GM19463 (cell line): ENCODE measurements at regions not wholly inside any gene's neighbourhood (a gene's known extent, or its start where the extent isn't known, plus 50 kb on each side); places are given as distances from the start of the nearest gene placed in this dataset.

Source experiments
- ATAC-seq: cut with Tn5 transposase; IDR thresholded peaks from one replicate; pipeline ENCODE4 v1.9.1; 2021; ENCODE audit warnings: mild to moderate bottlenecking, moderate library complexity; ENCODE audit not compliant: unreplicated experiment

DNA sequence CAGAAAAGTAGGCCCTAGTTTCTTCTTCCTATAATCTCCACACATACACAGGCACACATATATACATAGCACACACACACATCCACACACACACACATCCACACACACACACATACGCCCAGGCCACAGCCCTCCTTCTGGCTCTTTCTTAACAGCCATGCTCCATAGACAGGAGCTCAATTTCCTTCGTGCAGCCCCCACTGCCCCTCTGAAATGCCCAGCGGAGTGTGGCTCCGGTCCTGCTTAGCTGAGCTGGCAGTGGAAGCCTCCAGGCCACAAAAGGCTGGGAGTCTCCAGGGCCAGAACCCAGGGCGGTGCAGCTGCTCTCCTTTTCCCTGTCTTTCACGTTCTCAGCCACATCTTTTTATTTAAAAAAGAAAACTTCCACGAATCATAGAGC is 282.9 kb upstream of the IGFBP3 start:
- no peak for ATAC-seq

DNA sequence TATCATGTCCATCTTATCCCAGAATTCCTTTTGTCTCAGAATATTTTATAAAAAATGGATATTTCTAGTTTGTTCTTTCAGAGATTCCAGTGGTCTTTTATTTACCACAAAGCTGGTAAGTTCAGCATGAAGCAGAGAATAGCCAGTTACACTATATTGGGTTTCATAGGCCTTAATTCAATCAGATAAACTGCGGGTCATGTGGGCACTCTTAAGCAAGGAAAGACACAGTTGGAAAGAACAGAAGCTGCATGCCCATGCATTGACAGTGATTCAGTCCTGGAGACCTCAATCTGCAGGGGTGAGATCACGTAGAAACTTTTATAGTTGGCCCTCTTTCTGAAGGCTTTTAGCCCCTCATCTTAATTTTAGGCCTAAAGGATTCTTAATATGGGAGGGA is 281.3 kb upstream of the IGFBP3 start:
- ATAC-seq: no peak

DNA sequence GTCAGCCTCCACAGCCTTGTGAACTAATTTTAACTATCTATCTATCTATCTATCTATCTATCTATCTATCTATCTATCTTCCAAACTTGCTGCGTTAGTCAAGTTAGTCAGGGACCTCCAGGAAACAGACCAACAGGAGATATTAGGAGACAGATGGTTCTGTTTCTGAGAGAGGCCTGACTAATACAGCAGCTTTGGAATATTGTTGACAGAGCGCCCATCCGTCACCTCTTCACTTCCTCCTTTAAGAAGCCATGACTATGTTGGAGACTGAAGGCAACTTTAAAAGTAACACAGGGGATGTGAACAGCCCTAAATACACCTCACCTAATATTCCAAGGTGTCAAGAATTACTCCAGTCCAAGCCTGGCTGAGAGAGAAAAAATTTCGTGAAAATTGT is 280.9 kb upstream of the IGFBP3 start:
- ATAC-seq: no peak

- ATAC-seq: no peak
These were observed 277.6 kb upstream of the IGFBP3 start for GRCh38 chr7:46198701-46199100.

GRCh38 chr7:46197785-46198540 is 276.9 kb upstream of the IGFBP3 start:
- ATAC-seq: no peak

DNA sequence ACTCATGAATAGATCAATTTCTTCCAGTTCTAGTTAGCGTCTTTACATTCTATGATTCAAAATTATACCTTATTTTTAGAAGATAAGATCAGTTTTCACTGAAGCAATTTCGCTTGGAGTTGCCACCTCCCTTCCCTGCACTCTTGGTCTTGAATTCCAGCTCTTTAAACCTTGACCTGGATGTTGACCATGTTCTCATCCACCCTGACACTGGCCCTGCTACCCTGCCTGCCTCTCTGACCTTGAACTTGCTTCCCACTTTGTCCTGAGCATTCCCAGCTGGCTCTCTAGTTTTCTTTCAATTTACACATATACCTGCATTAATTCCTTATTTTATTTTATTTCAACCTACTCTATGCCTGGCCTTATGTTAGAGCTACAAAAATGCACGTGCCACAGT is 274.9 kb upstream of the IGFBP3 start:
- no peak for ATAC-seq

GRCh38 chr7:46192271-46192670 is 271.2 kb upstream of the IGFBP3 start:
- ATAC-seq: no peak

DNA sequence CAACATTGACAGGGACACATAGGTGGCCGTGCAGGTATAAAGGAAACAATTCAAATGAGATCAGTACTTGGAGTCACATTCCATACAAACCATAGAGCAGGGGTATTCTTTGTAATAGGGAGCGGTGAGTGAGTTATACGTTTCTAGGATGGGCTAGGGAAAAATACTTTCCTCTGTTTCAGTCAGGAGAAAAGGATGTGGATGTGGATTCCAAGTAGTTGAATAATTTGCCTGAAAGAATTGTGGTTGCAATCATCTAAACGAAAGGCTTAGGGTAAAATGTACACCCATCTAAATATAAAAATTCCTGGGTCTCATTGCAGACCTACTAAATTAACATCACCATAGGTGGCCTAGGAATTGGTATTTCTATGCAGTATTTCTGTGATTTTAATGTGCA is 270.7 kb upstream of the IGFBP3 start:
- no peak for ATAC-seq

- ATAC-seq: no peak
These were observed 270.2 kb upstream of the IGFBP3 start for GRCh38 chr7:46191296-46191695.

DNA sequence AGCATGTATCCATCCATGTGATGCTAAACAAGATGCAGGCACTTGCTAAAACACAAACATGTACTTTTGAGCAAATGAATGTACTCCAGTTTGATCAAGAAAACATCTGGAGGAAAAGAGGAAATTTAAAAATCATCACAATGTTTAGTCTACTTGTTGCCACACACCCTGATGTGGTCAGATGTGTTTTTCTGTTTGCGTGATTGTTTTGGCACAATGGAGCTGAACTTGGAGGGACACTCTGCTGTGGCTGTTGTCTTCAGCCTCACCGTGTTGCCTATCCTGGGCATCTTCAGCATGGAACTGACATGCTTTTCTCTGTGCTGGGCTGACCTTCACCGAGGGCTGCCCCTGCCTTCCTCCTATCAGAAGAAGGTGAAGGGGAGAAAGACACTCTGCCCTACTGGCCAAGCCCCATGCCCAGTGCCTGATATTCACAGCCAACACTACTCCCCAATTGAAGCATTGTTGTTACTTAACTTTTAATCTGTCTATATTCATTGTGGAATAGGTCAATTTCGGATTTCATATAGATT is 268.3 kb upstream of the IGFBP3 start:
- no peak for ATAC-seq

- no peak for ATAC-seq
These were observed 265.1 kb upstream of the IGFBP3 start for GRCh38 chr7:46186131-46186530.

DNA sequence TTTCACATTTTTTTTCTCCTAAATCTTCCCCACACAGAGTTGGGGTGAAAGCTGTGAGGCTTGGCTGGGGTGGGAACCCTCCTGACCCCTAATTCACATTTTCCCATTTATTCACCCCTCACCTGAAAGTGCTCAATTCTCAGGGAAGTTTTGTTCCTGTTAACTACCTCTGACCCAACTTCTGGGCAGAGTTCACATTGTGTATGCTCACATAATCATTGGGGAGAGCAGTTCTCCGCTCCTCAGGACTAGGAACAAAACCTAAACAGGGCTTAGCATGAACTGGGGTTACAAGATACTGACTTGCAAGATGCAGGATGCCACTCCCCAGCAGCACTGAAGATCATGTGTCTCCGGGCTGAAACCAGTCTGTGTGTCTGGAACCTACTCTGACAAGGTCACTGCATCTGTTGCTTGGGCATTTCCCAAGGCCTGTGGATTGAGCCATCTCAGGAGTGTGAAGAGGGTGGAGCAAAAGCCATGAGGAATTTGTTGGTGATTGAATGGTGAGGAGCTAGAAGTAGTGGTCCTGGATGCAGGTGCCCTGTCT is 258.1 kb upstream of the IGFBP3 start:
- no peak for ATAC-seq

DNA sequence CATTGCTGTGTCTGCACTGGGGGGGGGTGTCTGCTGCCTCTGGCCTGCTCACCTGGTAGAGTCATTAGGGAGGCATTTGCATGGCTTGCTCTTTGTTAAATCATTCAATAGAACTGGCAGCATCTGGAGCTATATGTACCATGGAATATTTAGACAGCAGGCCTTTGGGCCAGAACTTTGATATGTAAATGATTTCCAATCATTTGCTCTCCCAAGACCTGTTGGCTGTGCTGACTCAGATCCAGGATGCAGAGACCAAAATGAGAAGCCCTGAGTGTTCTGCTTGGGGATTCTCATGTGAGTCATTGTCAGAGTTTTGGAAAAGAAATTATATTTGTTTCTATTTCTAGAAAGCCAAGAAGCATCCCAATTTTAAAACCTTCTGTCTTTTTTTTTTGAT is 257.6 kb upstream of the IGFBP3 start:
- ATAC-seq: no peak

GRCh38 chr7:46177821-46178220 is 256.7 kb upstream of the IGFBP3 start:
- no peak for ATAC-seq

DNA sequence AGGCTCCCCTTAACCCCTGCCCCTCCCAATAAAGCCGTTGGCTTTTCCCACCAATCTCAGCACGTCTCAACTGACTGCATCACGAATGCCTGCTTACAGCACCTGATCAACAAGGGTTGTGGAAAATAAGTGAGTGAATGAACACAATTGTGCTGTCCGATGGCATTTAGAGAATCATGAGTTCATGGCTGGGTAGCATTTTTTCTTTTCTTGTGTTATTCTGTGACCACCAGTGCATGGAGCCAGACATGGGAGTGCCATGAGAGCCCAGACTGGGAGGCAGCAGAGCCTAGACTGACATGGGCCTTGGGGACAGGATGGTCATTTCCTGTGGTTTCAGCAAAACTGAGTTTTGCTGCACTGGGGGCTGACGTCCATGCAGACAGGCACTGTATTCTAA is 254.1 kb upstream of the IGFBP3 start:
- no peak for ATAC-seq

GRCh38 chr7:46174196-46174580 is 253.1 kb upstream of the IGFBP3 start:
- no peak for ATAC-seq

DNA sequence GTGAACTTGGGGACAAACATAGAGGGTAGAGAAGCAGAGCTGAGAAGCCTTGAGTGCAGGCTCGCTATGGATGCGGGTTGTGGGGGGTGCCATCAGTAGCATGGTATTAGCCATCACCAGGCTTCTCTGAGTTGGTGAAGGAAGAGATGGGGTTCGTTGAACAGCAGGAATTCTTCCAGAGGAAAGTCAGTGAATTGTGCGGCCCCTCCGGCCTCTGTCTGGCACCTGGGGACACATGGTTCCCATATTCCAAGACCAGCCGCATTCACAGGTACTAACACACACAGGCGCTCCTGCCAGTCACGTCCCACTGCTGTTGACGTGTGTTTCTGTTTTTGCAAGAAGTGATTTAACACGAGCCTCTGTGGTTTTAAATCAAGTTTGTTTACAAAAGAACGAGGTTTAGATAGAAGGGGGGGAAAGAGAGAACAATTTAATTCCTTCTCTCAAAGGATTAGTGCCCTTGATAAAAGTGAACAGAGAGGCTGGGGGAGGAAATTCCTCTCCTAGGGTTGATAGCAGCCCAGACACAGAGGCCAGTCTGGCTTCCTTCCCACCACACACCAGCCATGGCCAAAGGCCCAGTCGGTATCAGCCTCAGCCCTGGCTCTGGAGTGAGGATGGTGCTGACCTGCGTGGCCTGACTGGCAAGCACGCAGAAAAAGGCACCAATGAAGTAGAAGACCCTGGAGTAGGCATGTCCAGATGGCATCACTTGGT is 252.6 kb upstream of the IGFBP3 start:
- ATAC-seq: no peak

DNA sequence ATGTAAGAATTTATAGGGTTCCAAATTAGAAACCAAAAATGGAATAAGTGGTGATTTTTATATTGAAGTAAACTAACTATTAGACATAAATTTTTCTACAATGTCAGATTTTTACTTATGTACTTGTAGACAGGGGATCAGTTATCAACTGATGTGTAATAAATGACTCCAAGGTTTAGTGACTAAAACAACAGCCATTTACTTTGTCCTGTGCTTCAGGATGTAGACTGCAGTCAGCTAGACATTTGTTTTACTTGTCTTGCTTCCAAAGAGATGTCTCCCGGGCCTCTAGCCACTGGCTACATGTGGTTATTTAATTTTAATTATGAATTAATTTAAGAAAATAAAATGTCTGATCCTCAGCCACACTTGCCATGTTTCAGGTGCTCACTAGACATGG is 249.7 kb upstream of the IGFBP3 start:
- ATAC-seq: no peak

DNA sequence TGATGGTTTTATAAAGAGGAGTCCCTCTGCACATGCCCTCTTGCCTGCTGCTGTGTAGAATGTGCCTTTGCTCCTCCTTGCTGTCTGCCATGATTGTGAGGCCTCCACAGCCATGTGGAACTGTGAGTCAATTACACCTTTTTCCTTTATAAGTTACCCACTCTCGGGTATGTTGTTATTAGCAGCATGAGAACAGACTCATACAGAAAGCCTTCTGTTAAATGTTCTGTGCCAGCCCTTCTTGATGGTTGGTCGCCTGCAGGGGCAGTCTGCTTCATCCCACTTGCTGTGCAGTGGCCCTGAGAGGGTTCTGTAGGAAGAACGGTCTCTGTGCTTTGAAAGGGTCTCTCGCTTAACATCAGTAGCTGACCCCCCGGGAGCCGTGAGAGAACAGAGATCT is 248.9 kb upstream of the IGFBP3 start:
- ATAC-seq: no peak

GRCh38 chr7:46169384-46169755 is 248.3 kb upstream of the IGFBP3 start:
- ATAC-seq: no peak

GRCh38 chr7:46168671-46169383 is 247.8 kb upstream of the IGFBP3 start:
- no peak for ATAC-seq

GRCh38 chr7:46168231-46168630 is 247.2 kb upstream of the IGFBP3 start:
- ATAC-seq: no peak
